SH-SY5Y (cell line): ENCODE measurements at regions not wholly inside any gene's neighbourhood (a gene's known extent, or its start where the extent isn't known, plus 50 kb on each side); places are given as distances from the start of the nearest gene placed in this dataset.

ENCODE experiments used
- GATA2 ChIP-seq: IDR thresholded peaks from 2 replicates; pipeline ENCODE4 v1.6.1; 2011; ENCODE audit warnings: mild to moderate bottlenecking, low read depth, low read length
- GATA3 ChIP-seq: IDR thresholded peaks from 2 replicates; pipeline ENCODE4 v1.6.1; 2011; ENCODE audit warnings: low read depth, mild to moderate bottlenecking, low read length, moderate library complexity

DNA sequence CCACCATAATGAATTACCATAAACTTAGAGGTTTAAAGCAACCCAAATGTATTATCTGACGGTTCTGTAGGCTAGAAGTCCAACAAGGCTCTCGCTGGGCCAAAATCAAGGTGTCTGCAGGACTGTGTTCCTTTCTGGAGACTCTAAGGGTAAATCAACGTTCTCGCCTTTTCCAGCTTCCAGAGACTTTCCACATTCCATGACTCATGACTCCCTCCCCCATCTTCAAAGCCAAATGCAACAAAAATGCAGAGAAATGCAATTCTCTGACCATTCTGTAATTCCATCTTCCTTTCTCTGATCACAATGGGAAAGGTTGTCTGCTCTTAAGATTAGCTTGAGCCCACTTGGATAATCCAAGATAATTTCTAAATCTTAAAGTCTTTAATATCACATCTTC lies 287.1 kb downstream of the LTN1 start:
- TF ChIP-seq GATA2 (no peak), GATA3 (no peak)
